H1 (cell line): ENCODE measurements at regions not wholly inside any gene's neighbourhood (a gene's known extent, or its start where the extent isn't known, plus 50 kb on each side); places are given as distances from the start of the nearest gene placed in this dataset.

ENCODE experiments used
- CTCF ChIA-PET: fragments of 300-600 bp; sonication (Branson Sonifier 250); formaldehyde crosslinking; loops from one replicate; lab custom pipeline; 2021; ENCODE audit not compliant: partially characterized antibody; lab: Charles Lee
- POLR2A ChIA-PET: fragments of 300-600 bp; sonication (Branson Sonifier 250); formaldehyde crosslinking; loops from one replicate; lab custom pipeline; 2021; ENCODE audit warnings: inconsistent platforms; ENCODE audit not compliant: partially characterized antibody; lab: Charles Lee
- DNase-seq, 2 experiments: peaks; one replicate each; pipeline versions ENCODE4 v3.0.0 to v3.0.0-alpha.2; 2010 to 2022; ENCODE audit warnings: low spot score in 2 of 2, low read depth in 1 of 2, mixed read lengths in 1 of 2
- FAIRE-seq: peaks from 2 replicates; lab custom pipeline; 2011; peaks lifted over from hg19 to GRCh38; lab: Jason Lieb, UNC
- H2AFZ ChIP-seq: 2 replicates; pipeline ENCODE4 v1.8.1; 2012; ENCODE audit warnings: low read length, inconsistent platforms
- H2AK5ac ChIP-seq: 2 replicates; pipeline ENCODE4 v1.6.1; 2013; ENCODE audit warnings: low read depth, low read length
- H2BK120ac ChIP-seq: replicated peaks from 2 replicates; pipeline ENCODE3; 2013; ENCODE audit warnings: low read depth, low read length, inconsistent platforms
- H2BK12ac ChIP-seq: 2 replicates; pipeline ENCODE4 v1.6.1; 2013; ENCODE audit warnings: low read depth, low read length
- H2BK15ac ChIP-seq: 2 replicates; pipeline ENCODE4 v1.6.1; 2013; ENCODE audit warnings: low read length
- H2BK20ac ChIP-seq: 2 replicates; pipeline ENCODE4 v1.6.1; 2013; ENCODE audit warnings: low read length
- H2BK5ac ChIP-seq: 2 replicates; pipeline ENCODE4 v1.6.1; 2013; ENCODE audit warnings: low read depth, low read length
- H3K14ac ChIP-seq: 2 replicates; pipeline ENCODE4 v1.6.1; 2013; ENCODE audit warnings: inconsistent platforms; ENCODE audit not compliant: insufficient read length
- H3K18ac ChIP-seq: 2 replicates; pipeline ENCODE4 v1.6.1; 2013; ENCODE audit warnings: low read length; ENCODE audit errors: extremely low read depth
- H3K23ac ChIP-seq: 2 replicates; pipeline ENCODE4 v1.6.1; 2013; ENCODE audit warnings: inconsistent platforms; ENCODE audit not compliant: insufficient read length
- H3K23me2 ChIP-seq: 2 replicates; pipeline ENCODE4 v1.6.1; 2013; ENCODE audit warnings: low read depth, low read length
- H3K27ac ChIP-seq: 2 replicates; pipeline ENCODE4 v1.6.1; 2011; ENCODE audit warnings: low read depth, low read length, inconsistent platforms
- H3K27me3 ChIP-seq, 4 experiments: replicated peaks in 1 of 4; 1 replicate in 1 of 4; 2 replicates in 3 of 4; pipeline versions ENCODE4 v1.6.1 to v1.8.1; 2011 to 2013; ENCODE audit warnings: low read length in 3 of 4, mild to moderate bottlenecking in 3 of 4, inconsistent platforms in 2 of 4, mixed read lengths in 2 of 4, moderate library complexity in 1 of 4; ENCODE audit not compliant: control insufficient read depth in 3 of 4, insufficient read depth in 3 of 4; ENCODE audit errors: extremely low read depth in 1 of 4
- H3K36me3 ChIP-seq, 4 experiments: 2 replicates each; pipeline versions ENCODE4 v1.6.1 to v1.8.1; 2011 to 2013; ENCODE audit warnings: mild to moderate bottlenecking in 4 of 4, low read length in 3 of 4, moderate library complexity in 2 of 4, control low read depth in 1 of 4, inconsistent platforms in 1 of 4; ENCODE audit not compliant: insufficient read depth in 4 of 4, control insufficient read depth in 2 of 4
- H3K4ac ChIP-seq: replicated peaks from 2 replicates; pipeline ENCODE3; 2013; ENCODE audit warnings: low read length, low read depth, mixed read lengths, inconsistent platforms; ENCODE audit not compliant: insufficient read length
- H3K4me1 ChIP-seq, 4 experiments: replicated peaks in 1 of 4; 1 replicate in 1 of 4; 2 replicates in 3 of 4; pipeline versions ENCODE4 v1.6.1 to v1.8.1; 2011 to 2013; ENCODE audit warnings: low read length in 3 of 4, inconsistent platforms in 2 of 4, mixed read lengths in 1 of 4; ENCODE audit not compliant: insufficient read depth in 4 of 4, control insufficient read depth in 3 of 4
- H3K4me2 ChIP-seq, 2 experiments: 2 replicates each; pipeline versions ENCODE4 v1.6.1 to v1.8.1; 2011 to 2013; ENCODE audit warnings: low read depth in 2 of 2, low read length in 2 of 2, control low read depth in 1 of 2, inconsistent platforms in 1 of 2, mild to moderate bottlenecking in 1 of 2; ENCODE audit not compliant: insufficient read depth in 1 of 2
- H3K4me3 ChIP-seq, 4 experiments: fragments of 200-600, 300-600 bp in 1 of 4; sonication (generic), shearing (Covaris generic), sonication (Bioruptor Twin) in 1 of 4; 2 replicates each; pipeline versions ENCODE4 v1.5.1 to v1.8.1; 2011 to 2016; ENCODE audit warnings: low read length in 4 of 4, low read depth in 3 of 4, control low read depth in 2 of 4, inconsistent platforms in 2 of 4, mild to moderate bottlenecking in 2 of 4, mixed read lengths in 1 of 4, moderate library complexity in 1 of 4; ENCODE audit not compliant: insufficient read depth in 2 of 4; ENCODE audit errors: extremely low read depth in 1 of 4
- H3K56ac ChIP-seq: replicated peaks from 2 replicates; pipeline ENCODE3; 2013; ENCODE audit warnings: low read depth, mild to moderate bottlenecking, mixed read lengths, low read length, inconsistent platforms; ENCODE audit not compliant: insufficient read length
- H3K79me1 ChIP-seq: 2 replicates; pipeline ENCODE4 v1.6.1; 2013; ENCODE audit warnings: low read depth, low read length, control low read depth
- H3K79me2 ChIP-seq, 2 experiments: 2 replicates each; pipeline versions ENCODE4 v1.6.1 to v1.8.1; 2012 to 2013; ENCODE audit warnings: low read length in 2 of 2, mild to moderate bottlenecking in 2 of 2, inconsistent platforms in 1 of 2; ENCODE audit not compliant: insufficient read depth in 2 of 2, control insufficient read depth in 1 of 2
- H3K9ac ChIP-seq, 4 experiments: replicated peaks in 1 of 4; 1 replicate in 1 of 4; 2 replicates in 3 of 4; pipeline versions ENCODE4 v1.6.1 to v1.8.1; 2011 to 2013; ENCODE audit warnings: low read depth in 3 of 4, low read length in 3 of 4, control low read depth in 2 of 4, mild to moderate bottlenecking in 2 of 4, moderate library complexity in 2 of 4, inconsistent platforms in 1 of 4; ENCODE audit errors: extremely low read depth in 1 of 4
- H3K9me3 ChIP-seq, 2 experiments: 2 replicates each; pipeline versions ENCODE4 v1.6.1 to v1.8.1; 2012 to 2013; ENCODE audit warnings: mild to moderate bottlenecking in 2 of 2, moderate library complexity in 2 of 2, control low read depth in 1 of 2, inconsistent platforms in 1 of 2, low read depth in 1 of 2, low read length in 1 of 2, mixed read lengths in 1 of 2; ENCODE audit not compliant: insufficient read depth in 2 of 2
- H4K20me1 ChIP-seq, 2 experiments: replicated peaks in 1 of 2; 2 replicates each; pipeline versions ENCODE3 to v1.8.1; 2011 to 2013; ENCODE audit warnings: inconsistent platforms in 2 of 2, low read length in 2 of 2, mild to moderate bottlenecking in 1 of 2; ENCODE audit not compliant: insufficient read depth in 2 of 2, control insufficient read depth in 1 of 2
- H4K5ac ChIP-seq: 2 replicates; pipeline ENCODE4 v1.6.1; 2013; ENCODE audit warnings: low read length, low read depth, mixed read lengths, inconsistent platforms; ENCODE audit not compliant: insufficient read length
- H4K8ac ChIP-seq: 2 replicates; pipeline ENCODE4 v1.8.0; 2013; ENCODE audit warnings: mild to moderate bottlenecking, moderate library complexity, low read length, inconsistent platforms; ENCODE audit not compliant: insufficient read depth; ENCODE audit errors: extremely low read depth
- H4K91ac ChIP-seq: replicated peaks from 2 replicates; pipeline ENCODE3; 2013; ENCODE audit warnings: low read length, mixed read lengths, inconsistent platforms; ENCODE audit not compliant: insufficient read length
- ATF2 ChIP-seq: IDR thresholded peaks from 2 replicates; pipeline ENCODE4 v1.6.1; 2012; ENCODE audit warnings: low read length, inconsistent platforms
- FOSL1 ChIP-seq: IDR thresholded peaks from 2 replicates; pipeline ENCODE4 v1.6.1; 2011; ENCODE audit warnings: mild to moderate bottlenecking, low read depth, low read length, moderate library complexity; ENCODE audit not compliant: insufficient read depth
- GABPA ChIP-seq: IDR thresholded peaks from 2 replicates; pipeline ENCODE4 v1.6.1; 2011; ENCODE audit warnings: mild to moderate bottlenecking, low read length, moderate library complexity, borderline replicate concordance; ENCODE audit not compliant: insufficient read depth
- JUN ChIP-seq: IDR thresholded peaks from 2 replicates; pipeline ENCODE4 v1.6.1; 2011; ENCODE audit warnings: low read depth, mild to moderate bottlenecking, improper control_type of control experiment, low read length
- KDM5A ChIP-seq: fragments of 200-600 bp; IDR thresholded peaks from 2 replicates; pipeline ENCODE4 v1.7.1; 2012; ENCODE audit warnings: mild to moderate bottlenecking, low read length, inconsistent platforms, mixed read lengths
- MAFK ChIP-seq: IDR thresholded peaks from 2 replicates; pipeline ENCODE4 v1.6.1; 2012; ENCODE audit warnings: low read depth, mild to moderate bottlenecking, improper control_type of control experiment, low read length
- PHF8 ChIP-seq: fragments of 200-600 bp; sonication (generic); conservative IDR thresholded peaks from 2 replicates; pipeline ENCODE4 v1.7.1; 2012; ENCODE audit warnings: low read depth, mild to moderate bottlenecking, inconsistent platforms, low read length, moderate library complexity
- RAD21 ChIP-seq, 2 experiments: IDR thresholded peaks in 1 of 2; conservative IDR thresholded peaks in 1 of 2; 2 replicates each; pipeline ENCODE4 v1.6.1; 2011; ENCODE audit warnings: low read depth in 2 of 2, low read length in 2 of 2, improper control_type of control experiment in 1 of 2, inconsistent platforms in 1 of 2, mild to moderate bottlenecking in 1 of 2, moderate library complexity in 1 of 2
- RFX5 ChIP-seq: IDR thresholded peaks from 2 replicates; pipeline ENCODE4 v1.6.1; 2011; ENCODE audit warnings: low read depth, low read length, improper control_type of control experiment, borderline replicate concordance
- SIRT6 ChIP-seq: IDR thresholded peaks from one replicate; pipeline ENCODE4 v1.7.1; 2012; ENCODE audit warnings: low read length, inconsistent platforms
- SP1 ChIP-seq: IDR thresholded peaks from 2 replicates; pipeline ENCODE4 v1.6.1; 2011; ENCODE audit warnings: low read depth, low read length
- SP2 ChIP-seq: IDR thresholded peaks from 2 replicates; pipeline ENCODE4 v1.6.1; 2012; ENCODE audit warnings: mild to moderate bottlenecking, low read length, inconsistent platforms
- SP4 ChIP-seq: IDR thresholded peaks from 2 replicates; pipeline ENCODE4 v1.6.1; 2012; ENCODE audit warnings: low read length, inconsistent platforms
- TBP ChIP-seq: IDR thresholded peaks from 2 replicates; pipeline ENCODE4 v1.6.1; 2011; ENCODE audit warnings: low read depth, low read length, improper control_type of control experiment
- WGBS, 2 experiments: shearing (Covaris generic) in 1 of 2; methylation state at CpG; one replicate each; pipeline versions ENCODE4 v1.1.6 to v1.1.7; 2013 to 2015; ENCODE audit warnings: low lambda C conversion rate in 2 of 2, mixed read lengths in 2 of 2, inconsistent platforms in 1 of 2, low coverage in 1 of 2, missing lambda C conversion rate in 1 of 2; ENCODE audit not compliant: insufficient replicate concordance in 2 of 2, insufficient coverage in 1 of 2, insufficient read length in 1 of 2; ENCODE audit errors: extremely low coverage in 1 of 2, missing lambda C conversion rate in 1 of 2; 5-methylcytosine and 5-hydroxymethylcytosine counted together

DNA sequence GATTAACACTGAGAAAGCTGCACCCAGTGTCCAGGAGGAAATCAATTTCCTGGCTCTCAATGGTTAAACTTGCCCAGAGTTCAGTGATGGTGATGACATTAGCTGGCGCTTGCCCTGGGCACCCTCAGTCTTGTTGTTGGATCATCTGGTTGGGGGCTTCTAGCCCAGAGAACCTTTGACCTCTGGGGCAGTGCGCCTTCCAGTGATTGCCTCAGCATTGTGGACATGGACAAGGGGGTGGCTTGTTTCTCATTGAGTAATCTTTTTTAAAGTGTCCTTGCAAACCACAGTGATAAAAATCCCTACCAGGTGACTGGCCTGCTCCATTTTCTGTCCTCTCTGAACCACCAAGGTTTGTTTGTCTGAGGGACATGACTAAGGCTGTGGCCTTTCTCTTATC, 95.6 kb upstream of the USP9Y start:
- no peaks in the 10 kb centered on the region for H3K9me3 ChIP-seq
- no peak overlapping the region for H3K23ac ChIP-seq
- no peak overlapping the region for H3K27ac ChIP-seq
- H3K4me2 ChIP-seq, result no peak overlapping the region
- no peak overlapping the region for H2AK5ac ChIP-seq
- no peak overlapping the region for H3K4ac ChIP-seq
- H3K79me2 ChIP-seq, result no peaks in the 10 kb centered on the region
- ChIA-PET POLR2A (no interaction called here), CTCF (no interaction called here)
- no peak overlapping the region for H3K18ac ChIP-seq
- H2BK12ac ChIP-seq, result no peak overlapping the region
- no peak overlapping the region for H3K4me3 ChIP-seq
- no peak overlapping the region for H4K8ac ChIP-seq
- H3K14ac ChIP-seq, result no peak overlapping the region
- H3K27me3 ChIP-seq, result no peaks in the 10 kb centered on the region
- DNase-seq (no peak), FAIRE-seq (no peak)
- no peak overlapping the region for H4K91ac ChIP-seq
- H2BK20ac ChIP-seq, result no peak overlapping the region
- H2BK15ac ChIP-seq, result no peak overlapping the region
- WGBS, 2 experiments, result 33% methylated on average over 2 of the region's 2 CpGs; no CpG with 5 or more reads in 1 of the 2 experiments
- H3K23me2 ChIP-seq, result no peaks in the 10 kb centered on the region
- H3K36me3 ChIP-seq, result no peaks in the 10 kb centered on the region
- H3K56ac ChIP-seq, result no peak overlapping the region
- no peak overlapping the region for H2BK5ac ChIP-seq
- H4K20me1 ChIP-seq, result no peaks in the 10 kb centered on the region
- H3K4me1 ChIP-seq, result no peaks in the 10 kb centered on the region
- H3K79me1 ChIP-seq, result no peaks in the 10 kb centered on the region
- H3K9ac ChIP-seq, result no peak overlapping the region
- H2BK120ac ChIP-seq, result no peak overlapping the region
- no peak overlapping the region for H2AFZ ChIP-seq
- no peak overlapping the region for H4K5ac ChIP-seq
- TF ChIP-seq SP4 (no peak), ATF2 (no peak), MAFK (no peak), KDM5A (no peak), PHF8 (no peak), RFX5 (no peak), SP2 (no peak), JUN (no peak), RAD21 (IDR thresholded peaks at IDR 0.05 in 1 of 2, conservative IDR thresholded peaks at IDR 0.05 in 1 of 2; ENCODE audit: low read depth in 2 of 2, low read length in 2 of 2) (no peak), FOSL1 (no peak), TBP (no peak), SP1 (no peak), GABPA (no peak), SIRT6 (no peak)
